Liver (tissue), 8 donors: ENCODE measurements at regions not wholly inside any gene's neighbourhood (a gene's known extent, or its start where the extent isn't known, plus 50 kb on each side); places are given as distances from the start of the nearest gene placed in this dataset.

Experiments used
- DNase-seq: peaks from one replicate; pipeline ENCODE4 v3.0.0-alpha.2; 2017; ENCODE audit warnings: low spot score
- H3K27ac ChIP-seq, 2 donors: one replicate each; pipeline ENCODE4 v1.7.0; 2013; ENCODE audit warnings: inconsistent platforms in 2 of 2, low read length in 2 of 2, control low read depth in 1 of 2, low read depth in 1 of 2, mild to moderate bottlenecking in 1 of 2
- H3K27me3 ChIP-seq, 4 donors: one replicate each; pipeline versions ENCODE4 v1.6.1 to v1.7.0; 2013; ENCODE audit warnings: low read length in 3 of 4, inconsistent platforms in 1 of 4, mild to moderate bottlenecking in 1 of 4, moderate library complexity in 1 of 4; ENCODE audit not compliant: control insufficient read depth in 4 of 4, insufficient read depth in 4 of 4
- H3K36me3 ChIP-seq, 4 donors: one replicate each; pipeline versions ENCODE4 v1.6.1 to v1.7.0; 2013; ENCODE audit warnings: low read length in 3 of 4, mild to moderate bottlenecking in 3 of 4, low read depth in 1 of 4, moderate library complexity in 1 of 4; ENCODE audit not compliant: control insufficient read depth in 4 of 4, insufficient read depth in 3 of 4
- H3K4me1 ChIP-seq, 4 donors: one replicate each; pipeline versions ENCODE4 v1.6.1 to v1.7.0; 2013; ENCODE audit warnings: low read length in 3 of 4, mild to moderate bottlenecking in 3 of 4, moderate library complexity in 1 of 4; ENCODE audit not compliant: control insufficient read depth in 4 of 4, insufficient read depth in 4 of 4
- H3K4me3 ChIP-seq, 3 donors: one replicate each; pipeline versions ENCODE4 v1.6.1 to v1.7.0; 2013; ENCODE audit warnings: low read length in 3 of 3, control low read depth in 1 of 3, low read depth in 1 of 3, mild to moderate bottlenecking in 1 of 3
- H3K9ac ChIP-seq, 2 donors: one replicate each; pipeline ENCODE4 v1.7.0; 2013; ENCODE audit warnings: low read length in 2 of 2, mild to moderate bottlenecking in 2 of 2, moderate library complexity in 2 of 2, control low read depth in 1 of 2, low read depth in 1 of 2
- H3K9me3 ChIP-seq, 4 donors: one replicate each; pipeline versions ENCODE4 v1.6.1 to v1.7.0; 2013; ENCODE audit warnings: low read length in 3 of 4; ENCODE audit not compliant: control insufficient read depth in 4 of 4
- EGR1 ChIP-seq, 2 donors: IDR thresholded peaks; 2 replicates each; pipeline ENCODE4 v1.6.1; 2016 to 2018; ENCODE audit warnings: antibody characterized with exemption in 2 of 2, low read depth in 2 of 2
- FOXA1 ChIP-seq: IDR thresholded peaks from 2 replicates; pipeline ENCODE4 v1.6.1; 2016; ENCODE audit warnings: antibody characterized with exemption
- FOXA2 ChIP-seq: IDR thresholded peaks from 2 replicates; pipeline ENCODE4 v1.6.1; 2016; ENCODE audit warnings: antibody characterized with exemption
- GABPA ChIP-seq, 2 donors: IDR thresholded peaks in 1 of 2; conservative IDR thresholded peaks in 1 of 2; 2 replicates each; pipeline ENCODE4 v1.6.1; 2016; ENCODE audit warnings: antibody characterized with exemption in 2 of 2, mild to moderate bottlenecking in 1 of 2, moderate library complexity in 1 of 2
- HNF4A ChIP-seq, 2 donors: conservative IDR thresholded peaks; 2 replicates each; pipeline ENCODE4 v1.6.1; 2016; ENCODE audit warnings: antibody characterized with exemption in 2 of 2, mild to moderate bottlenecking in 2 of 2
- HNF4G ChIP-seq: IDR thresholded peaks from 2 replicates; pipeline ENCODE4 v1.6.1; 2016; ENCODE audit warnings: antibody characterized with exemption
- JUND ChIP-seq, 2 donors: IDR thresholded peaks; 2 replicates each; pipeline ENCODE4 v1.6.1; 2016; ENCODE audit warnings: antibody characterized with exemption in 2 of 2
- NR2F2 ChIP-seq: IDR thresholded peaks from 2 replicates; pipeline ENCODE4 v1.6.1; 2016; ENCODE audit warnings: antibody characterized with exemption
- RAD21 ChIP-seq, 2 donors: IDR thresholded peaks; 2 replicates each; pipeline ENCODE4 v1.6.1; 2016; ENCODE audit warnings: antibody characterized with exemption in 2 of 2, mild to moderate bottlenecking in 2 of 2
- RXRA ChIP-seq, 2 donors: IDR thresholded peaks; 2 replicates each; pipeline ENCODE4 v1.6.1; 2017 to 2018; ENCODE audit warnings: antibody characterized with exemption in 2 of 2, mild to moderate bottlenecking in 1 of 2
- SP1 ChIP-seq: IDR thresholded peaks from 2 replicates; pipeline ENCODE4 v1.6.1; 2018; ENCODE audit warnings: antibody characterized with exemption, mild to moderate bottlenecking
- TAF1 ChIP-seq: conservative IDR thresholded peaks from 2 replicates; pipeline ENCODE4 v1.6.1; 2016; ENCODE audit warnings: antibody characterized with exemption, mild to moderate bottlenecking
- YY1 ChIP-seq: IDR thresholded peaks from 2 replicates; pipeline ENCODE4 v1.6.1; 2016; ENCODE audit warnings: antibody characterized with exemption, mild to moderate bottlenecking
- WGBS: extraction: QIAGEN DNeasy Blood & Tissue Kit; methylation state at CpG from one replicate; pipeline ENCODE4 v1.1.7; 2013; 5-methylcytosine and 5-hydroxymethylcytosine counted together
- TF ChIP-seq, protein P1 (sequence below): fragments of 150-350 bp; IDR thresholded peaks from 2 replicates; pipeline ENCODE4 v1.5.1; 2017; ENCODE audit warnings: improper control_type of control experiment, low read depth, low read length; ENCODE audit not compliant: missing input control
- TF ChIP-seq, protein P2 (sequence below): IDR thresholded peaks from 2 replicates; pipeline ENCODE4 v1.6.1; 2016; ENCODE audit warnings: antibody characterized with exemption
- TF ChIP-seq, protein P3 (sequence below): IDR thresholded peaks from 2 replicates; pipeline ENCODE4 v1.6.1; 2016; ENCODE audit warnings: antibody characterized with exemption
- TF ChIP-seq, protein P4 (sequence below): IDR thresholded peaks from 2 replicates; pipeline ENCODE4 v1.6.1; 2016; ENCODE audit warnings: antibody characterized with exemption
- donor health status: healthy.
- donor health status: healthy.
- donor health status: healthy.
- donor health status: healthy.
- donor health status: healthy.

DNA sequence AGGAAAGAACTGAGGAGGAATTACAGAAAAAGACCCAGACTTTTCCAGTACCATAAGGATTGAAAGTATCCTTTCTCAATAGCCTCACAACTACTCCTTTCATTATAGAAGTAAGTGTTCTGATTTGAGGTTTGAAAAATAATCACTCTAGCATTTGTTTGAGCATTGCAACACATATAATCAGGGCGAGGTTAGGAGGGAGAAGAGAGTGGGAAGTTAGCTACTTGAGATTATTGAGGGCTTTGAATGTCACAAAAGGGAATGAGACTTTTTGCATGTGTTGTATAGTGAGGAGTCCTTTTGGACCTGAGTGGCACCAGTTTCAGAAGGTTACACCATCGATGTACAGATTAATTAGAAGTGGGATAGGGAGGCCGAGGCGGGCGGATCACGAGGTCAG, 65.2 kb upstream of the TNIK start:
- DNase-seq: no peak
- Histone ChIP-seq H3K36me3 (no peaks in the 10 kb centered on the region), H3K4me1 (no peaks in the 10 kb centered on the region), H3K9ac (no peak overlapping the region), H3K4me3 (no peak overlapping the region), H3K27ac (no peak overlapping the region), H3K27me3 (no peaks in the 10 kb centered on the region), H3K9me3 (no peaks in the 10 kb centered on the region)
- WGBS: 98% methylated on average over 6 of the region's 6 CpGs
- TF ChIP-seq SP1 (no peak), NR2F2 (no peak)

DNA sequence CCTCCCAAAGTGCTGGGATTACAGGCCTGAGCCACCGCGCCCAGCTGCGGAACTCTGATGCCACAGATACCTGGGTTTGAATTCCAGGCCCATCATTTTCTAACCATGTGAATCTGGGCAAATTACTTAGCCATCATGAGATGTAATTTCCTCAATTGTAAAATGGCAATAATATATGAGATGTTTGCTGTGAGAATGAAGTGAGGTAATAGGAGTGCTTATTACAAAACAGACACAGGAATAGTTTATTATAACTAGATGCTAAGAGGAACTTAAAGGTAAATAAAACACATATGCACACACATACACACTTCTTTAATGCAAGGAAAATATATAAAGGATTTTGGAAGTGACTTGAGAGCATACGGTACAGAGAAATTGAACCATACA, 64.7 kb upstream of the TNIK start:
- H3K4me3 ChIP-seq: no peak overlapping the region
- no peak for DNase-seq

DNA sequence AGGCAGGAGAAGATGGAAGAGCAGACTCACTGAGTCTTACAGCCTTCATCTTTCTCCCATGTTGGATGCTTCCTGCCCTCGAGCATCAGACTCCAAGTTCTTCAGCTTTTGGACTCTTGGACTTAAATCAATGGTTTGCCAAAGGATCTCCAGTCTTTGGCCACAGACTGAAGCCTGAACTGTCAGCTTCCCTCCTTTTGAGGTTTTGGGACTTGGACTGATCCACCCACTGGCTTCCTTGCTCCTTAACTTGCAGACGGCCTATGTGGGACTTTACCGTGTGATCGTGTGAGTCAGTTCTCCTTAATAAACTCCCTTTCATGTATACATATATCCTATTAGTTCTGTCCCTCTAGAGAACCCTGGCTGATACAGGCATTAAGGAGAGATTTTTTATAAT, 62.4 kb upstream of the TNIK start:
- no peak overlapping the region for H3K4me3 ChIP-seq
- H3K9me3 ChIP-seq: no peaks in the 10 kb centered on the region
- no peak overlapping the region for H3K9ac ChIP-seq
- DNase-seq: no peak
- no peaks in the 10 kb centered on the region for H3K4me1 ChIP-seq
- no peaks in the 10 kb centered on the region for H3K36me3 ChIP-seq
- 94% methylated on average over 4 of the region's 4 CpGs for WGBS
- no peaks in the 10 kb centered on the region for H3K27me3 ChIP-seq
- no peak overlapping the region for H3K27ac ChIP-seq
- no peak for TF ChIP-seq RXRA (IDR thresholded peaks at IDR 0.05)
- TF ChIP-seq, protein P1, sequence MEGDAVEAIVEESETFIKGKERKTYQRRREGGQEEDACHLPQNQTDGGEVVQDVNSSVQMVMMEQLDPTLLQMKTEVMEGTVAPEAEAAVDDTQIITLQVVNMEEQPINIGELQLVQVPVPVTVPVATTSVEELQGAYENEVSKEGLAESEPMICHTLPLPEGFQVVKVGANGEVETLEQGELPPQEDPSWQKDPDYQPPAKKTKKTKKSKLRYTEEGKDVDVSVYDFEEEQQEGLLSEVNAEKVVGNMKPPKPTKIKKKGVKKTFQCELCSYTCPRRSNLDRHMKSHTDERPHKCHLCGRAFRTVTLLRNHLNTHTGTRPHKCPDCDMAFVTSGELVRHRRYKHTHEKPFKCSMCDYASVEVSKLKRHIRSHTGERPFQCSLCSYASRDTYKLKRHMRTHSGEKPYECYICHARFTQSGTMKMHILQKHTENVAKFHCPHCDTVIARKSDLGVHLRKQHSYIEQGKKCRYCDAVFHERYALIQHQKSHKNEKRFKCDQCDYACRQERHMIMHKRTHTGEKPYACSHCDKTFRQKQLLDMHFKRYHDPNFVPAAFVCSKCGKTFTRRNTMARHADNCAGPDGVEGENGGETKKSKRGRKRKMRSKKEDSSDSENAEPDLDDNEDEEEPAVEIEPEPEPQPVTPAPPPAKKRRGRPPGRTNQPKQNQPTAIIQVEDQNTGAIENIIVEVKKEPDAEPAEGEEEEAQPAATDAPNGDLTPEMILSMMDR: no peak
- TF ChIP-seq YY1: no peak
- no peak for TF ChIP-seq EGR1 (IDR thresholded peaks at IDR 0.05; ENCODE audit: low read depth in 2 of 2)
- TF ChIP-seq, protein P2, sequence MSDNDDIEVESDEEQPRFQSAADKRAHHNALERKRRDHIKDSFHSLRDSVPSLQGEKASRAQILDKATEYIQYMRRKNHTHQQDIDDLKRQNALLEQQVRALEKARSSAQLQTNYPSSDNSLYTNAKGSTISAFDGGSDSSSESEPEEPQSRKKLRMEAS: no peak
- TF ChIP-seq, protein P3, sequence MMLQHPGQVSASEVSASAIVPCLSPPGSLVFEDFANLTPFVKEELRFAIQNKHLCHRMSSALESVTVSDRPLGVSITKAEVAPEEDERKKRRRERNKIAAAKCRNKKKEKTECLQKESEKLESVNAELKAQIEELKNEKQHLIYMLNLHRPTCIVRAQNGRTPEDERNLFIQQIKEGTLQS: no peak
- TF ChIP-seq HNF4G: no peak
- no peak for TF ChIP-seq SP1
- TF ChIP-seq FOXA2: no peak
- no peak for TF ChIP-seq TAF1
- TF ChIP-seq GABPA (IDR thresholded peaks at IDR 0.05 in 1 of 2, conservative IDR thresholded peaks at IDR 0.05 in 1 of 2): no peak
- TF ChIP-seq, protein P4, sequence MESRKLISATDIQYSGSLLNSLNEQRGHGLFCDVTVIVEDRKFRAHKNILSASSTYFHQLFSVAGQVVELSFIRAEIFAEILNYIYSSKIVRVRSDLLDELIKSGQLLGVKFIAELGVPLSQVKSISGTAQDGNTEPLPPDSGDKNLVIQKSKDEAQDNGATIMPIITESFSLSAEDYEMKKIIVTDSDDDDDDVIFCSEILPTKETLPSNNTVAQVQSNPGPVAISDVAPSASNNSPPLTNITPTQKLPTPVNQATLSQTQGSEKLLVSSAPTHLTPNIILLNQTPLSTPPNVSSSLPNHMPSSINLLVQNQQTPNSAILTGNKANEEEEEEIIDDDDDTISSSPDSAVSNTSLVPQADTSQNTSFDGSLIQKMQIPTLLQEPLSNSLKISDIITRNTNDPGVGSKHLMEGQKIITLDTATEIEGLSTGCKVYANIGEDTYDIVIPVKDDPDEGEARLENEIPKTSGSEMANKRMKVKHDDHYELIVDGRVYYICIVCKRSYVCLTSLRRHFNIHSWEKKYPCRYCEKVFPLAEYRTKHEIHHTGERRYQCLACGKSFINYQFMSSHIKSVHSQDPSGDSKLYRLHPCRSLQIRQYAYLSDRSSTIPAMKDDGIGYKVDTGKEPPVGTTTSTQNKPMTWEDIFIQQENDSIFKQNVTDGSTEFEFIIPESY: no peak
- TF ChIP-seq RAD21 (IDR thresholded peaks at IDR 0.05): no peak

More for the DNA sequence above, 64.7 kb upstream of the TNIK start:
- Histone ChIP-seq H3K9me3 (no peaks in the 10 kb centered on the region), H3K36me3 (no peaks in the 10 kb centered on the region), H3K9ac (no peak overlapping the region), H3K4me1 (no peaks in the 10 kb centered on the region), H3K27me3 (no peaks in the 10 kb centered on the region), H3K27ac (no peak overlapping the region)
- TF ChIP-seq, protein P2: no peak
- no peak for TF ChIP-seq RAD21 (IDR thresholded peaks at IDR 0.05)
- no peak for TF ChIP-seq SP1
- no peak for TF ChIP-seq NR2F2
- TF ChIP-seq, protein P3: no peak
- no peak for TF ChIP-seq HNF4A (conservative IDR thresholded peaks at IDR 0.05)
- no peak for TF ChIP-seq YY1
- TF ChIP-seq TAF1: no peak
- no peak for TF ChIP-seq FOXA2
- TF ChIP-seq GABPA (IDR thresholded peaks at IDR 0.05 in 1 of 2, conservative IDR thresholded peaks at IDR 0.05 in 1 of 2): no peak
- TF ChIP-seq FOXA1: no peak
- TF ChIP-seq, protein P4: no peak
- no peak for TF ChIP-seq JUND (IDR thresholded peaks at IDR 0.05)
- WGBS: over 99% methylated on average over 4 of the region's 4 CpGs
